Mesendoderm (in vitro differentiated cells): ENCODE measurements at regions not wholly inside any gene's neighbourhood (a gene's known extent, or its start where the extent isn't known, plus 50 kb on each side); places are given as distances from the start of the nearest gene placed in this dataset.

ENCODE experiments used
- DNase-seq: peaks from one replicate; pipeline ENCODE4 v3.0.0; 2013
- H2AK5ac ChIP-seq: 2 replicates; pipeline ENCODE4 v1.6.1; 2013; ENCODE audit warnings: low read length, inconsistent platforms
- H2BK120ac ChIP-seq: 2 replicates; pipeline ENCODE4 v1.6.1; 2013; ENCODE audit warnings: low read depth, mild to moderate bottlenecking, low read length, moderate library complexity, mixed read lengths
- H2BK15ac ChIP-seq: replicated peaks from 2 replicates; pipeline ENCODE4 v1.6.1; 2013; ENCODE audit warnings: low read depth, mild to moderate bottlenecking, moderate library complexity
- H2BK5ac ChIP-seq: 2 replicates; pipeline ENCODE4 v1.6.1; 2013; ENCODE audit warnings: low read length, inconsistent platforms
- H3K18ac ChIP-seq: 2 replicates; pipeline ENCODE4 v1.6.1; 2013; ENCODE audit warnings: mild to moderate bottlenecking, low read length, mixed read lengths
- H3K23ac ChIP-seq: one replicate; pipeline ENCODE4 v1.6.1; 2013; ENCODE audit warnings: low read length
- H3K27ac ChIP-seq: 2 replicates; pipeline ENCODE4 v1.5.1; 2013; ENCODE audit warnings: low read depth, mild to moderate bottlenecking, inconsistent platforms, low read length, moderate library complexity
- H3K27me3 ChIP-seq: 2 replicates; pipeline ENCODE4 v1.6.1; 2013; ENCODE audit warnings: low read length, control low read depth, mild to moderate bottlenecking, inconsistent platforms; ENCODE audit not compliant: insufficient read depth, poor library complexity
- H3K36me3 ChIP-seq: 2 replicates; pipeline ENCODE4 v1.6.1; 2013; ENCODE audit warnings: low read length, inconsistent platforms; ENCODE audit not compliant: control insufficient read depth, insufficient read depth
- H3K4ac ChIP-seq: one replicate; pipeline ENCODE4 v1.6.1; 2013; ENCODE audit warnings: low read depth, mild to moderate bottlenecking, low read length, moderate library complexity
- H3K4me1 ChIP-seq: 2 replicates; pipeline ENCODE4 v1.6.1; 2013; ENCODE audit warnings: low read depth, low read length, inconsistent platforms; ENCODE audit not compliant: control insufficient read depth
- H3K4me2 ChIP-seq: 2 replicates; pipeline ENCODE4 v1.6.1; 2013; ENCODE audit warnings: low read length
- H3K4me3 ChIP-seq: 2 replicates; pipeline ENCODE4 v1.5.1; 2013; ENCODE audit warnings: mild to moderate bottlenecking, low read length
- H3K56ac ChIP-seq: one replicate; pipeline ENCODE4 v1.6.1; 2013; ENCODE audit warnings: low read length
- H3K79me1 ChIP-seq: 2 replicates; pipeline ENCODE4 v1.6.1; 2013; ENCODE audit warnings: low read length, inconsistent platforms
- H3K79me2 ChIP-seq: 2 replicates; pipeline ENCODE4 v1.6.1; 2013; ENCODE audit warnings: mild to moderate bottlenecking, low read length; ENCODE audit not compliant: control insufficient read depth, insufficient read depth
- H3K9ac ChIP-seq: 2 replicates; pipeline ENCODE4 v1.6.1; 2013; ENCODE audit warnings: low read length, inconsistent platforms
- H4K5ac ChIP-seq: one replicate; pipeline ENCODE4 v1.6.1; 2013; ENCODE audit warnings: low read length
- H4K8ac ChIP-seq: one replicate; pipeline ENCODE4 v1.6.1; 2013; ENCODE audit warnings: low read depth, mild to moderate bottlenecking, control low read depth, low read length, moderate library complexity
- WGBS: extraction: QIAGEN DNeasy Blood & Tissue Kit; methylation state at CpG from one replicate; pipeline ENCODE4 v1.1.7; 2013; ENCODE audit warnings: low lambda C conversion rate, missing lambda C conversion rate; ENCODE audit not compliant: insufficient coverage; ENCODE audit errors: extremely low coverage; 5-methylcytosine and 5-hydroxymethylcytosine counted together

DNA sequence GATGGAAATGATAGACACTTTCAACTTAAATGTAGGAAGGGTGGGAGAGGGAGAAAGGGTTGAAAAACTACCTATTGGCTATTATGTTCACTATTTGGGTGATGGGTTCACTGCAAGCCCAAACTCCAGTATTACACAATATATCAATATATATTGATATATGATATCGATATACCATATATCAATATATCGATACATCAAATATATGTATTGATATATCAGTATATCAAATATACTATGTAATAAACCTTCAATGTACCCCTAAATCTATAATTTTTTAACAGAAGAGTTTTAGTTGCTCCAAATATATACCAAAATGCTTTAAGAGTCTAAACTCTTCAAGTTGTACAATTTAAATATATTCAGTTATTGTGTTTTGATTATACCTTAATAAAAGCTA lies 302.0 kb upstream of the RGMB start:
- no peak overlapping the region for H3K4me2 ChIP-seq
- WGBS, result 100% methylated on average over 2 of the region's 2 CpGs
- H3K36me3 ChIP-seq, result no peaks in the 10 kb centered on the region
- no peak overlapping the region for H4K5ac ChIP-seq
- no peak overlapping the region for H3K27ac ChIP-seq
- no peak for DNase-seq
- no peak overlapping the region for H3K23ac ChIP-seq
- H3K27me3 ChIP-seq, result no peaks in the 10 kb centered on the region
- no peaks in the 10 kb centered on the region for H3K4me1 ChIP-seq
- no peaks in the 10 kb centered on the region for H3K79me1 ChIP-seq
- H3K79me2 ChIP-seq, result no peaks in the 10 kb centered on the region
- no peak overlapping the region for H3K4ac ChIP-seq
- no peak overlapping the region for H3K9ac ChIP-seq
- no peak overlapping the region for H2BK15ac ChIP-seq
- H2AK5ac ChIP-seq, result no peak overlapping the region
- no peak overlapping the region for H2BK120ac ChIP-seq
- H4K8ac ChIP-seq, result no peak overlapping the region
- no peak overlapping the region for H3K56ac ChIP-seq
- H3K4me3 ChIP-seq, result no peak overlapping the region
- H2BK5ac ChIP-seq, result no peak overlapping the region
- H3K18ac ChIP-seq, result no peak overlapping the region

DNA sequence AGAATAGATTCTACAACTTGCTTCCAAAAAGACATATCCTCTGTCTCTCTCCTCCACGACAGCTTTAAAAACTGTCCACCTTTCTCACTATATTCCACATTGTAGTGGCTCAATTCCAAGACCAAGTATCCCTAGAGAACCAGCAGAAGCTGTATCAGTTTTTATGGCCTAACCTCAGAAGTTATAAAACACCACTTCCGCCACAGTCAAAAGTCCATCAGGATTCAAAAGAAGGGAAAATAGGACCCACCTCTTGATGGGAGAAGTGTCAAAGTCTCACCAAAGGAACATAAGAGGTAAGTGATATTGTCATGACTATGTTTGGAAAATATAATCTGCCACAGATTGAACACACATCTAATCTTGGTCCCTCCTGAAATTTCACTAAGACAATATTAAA lies 299.2 kb upstream of the RGMB start:
- no peak overlapping the region for H3K9ac ChIP-seq
- no peak overlapping the region for H3K56ac ChIP-seq
- WGBS, result no CpG with 5 or more reads among the region's 2 CpGs
- H3K4me3 ChIP-seq, result no peak overlapping the region
- no peaks in the 10 kb centered on the region for H3K79me1 ChIP-seq
- DNase-seq, result no peak
- H3K4me2 ChIP-seq, result no peak overlapping the region
- no peak overlapping the region for H3K27ac ChIP-seq
- no peak overlapping the region for H3K23ac ChIP-seq
- H2BK5ac ChIP-seq, result no peak overlapping the region
- H4K5ac ChIP-seq, result no peak overlapping the region
- H3K27me3 ChIP-seq, result no peaks in the 10 kb centered on the region
- H3K18ac ChIP-seq, result no peak overlapping the region
- no peak overlapping the region for H3K4ac ChIP-seq
- H3K36me3 ChIP-seq, result no peaks in the 10 kb centered on the region
- H2AK5ac ChIP-seq, result no peak overlapping the region
- no peak overlapping the region for H4K8ac ChIP-seq
- H2BK120ac ChIP-seq, result no peak overlapping the region
- H3K4me1 ChIP-seq, result no peaks in the 10 kb centered on the region
- H2BK15ac ChIP-seq, result no peak overlapping the region
- no peaks in the 10 kb centered on the region for H3K79me2 ChIP-seq

DNA sequence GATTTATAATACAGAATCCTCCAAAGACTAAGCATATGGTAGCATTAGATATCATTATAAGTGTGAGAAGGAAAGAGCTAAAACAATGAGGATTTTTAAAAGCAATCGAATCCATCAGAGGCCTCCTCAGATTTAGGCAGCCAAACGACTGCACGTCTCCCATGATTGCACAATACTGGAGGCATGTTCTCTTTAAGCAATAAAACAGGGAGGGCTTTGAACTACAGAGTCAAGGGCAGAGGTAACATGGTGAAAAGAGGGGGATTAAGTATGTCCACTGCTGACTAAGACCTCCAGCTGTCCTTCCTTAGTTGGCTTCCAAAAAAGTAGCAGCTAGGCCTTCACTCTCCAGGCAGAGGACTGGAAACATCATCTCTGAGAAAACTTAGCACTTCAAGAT lies 298.7 kb upstream of the RGMB start:
- H2AK5ac ChIP-seq, result no peak overlapping the region
- no peak overlapping the region for H3K56ac ChIP-seq
- no CpG with 5 or more reads among the region's 3 CpGs for WGBS
- no peak overlapping the region for H3K27ac ChIP-seq
- no peaks in the 10 kb centered on the region for H3K4me1 ChIP-seq
- no peak overlapping the region for H3K23ac ChIP-seq
- H3K79me1 ChIP-seq, result no peaks in the 10 kb centered on the region
- no peak overlapping the region for H2BK5ac ChIP-seq
- H3K4ac ChIP-seq, result no peak overlapping the region
- H2BK120ac ChIP-seq, result no peak overlapping the region
- no peak for DNase-seq
- no peak overlapping the region for H3K4me3 ChIP-seq
- no peak overlapping the region for H3K9ac ChIP-seq
- H4K8ac ChIP-seq, result no peak overlapping the region
- H4K5ac ChIP-seq, result no peak overlapping the region
- no peak overlapping the region for H2BK15ac ChIP-seq
- no peaks in the 10 kb centered on the region for H3K36me3 ChIP-seq
- H3K27me3 ChIP-seq, result no peaks in the 10 kb centered on the region
- no peak overlapping the region for H3K4me2 ChIP-seq
- H3K79me2 ChIP-seq, result no peaks in the 10 kb centered on the region
- H3K18ac ChIP-seq, result no peak overlapping the region

DNA sequence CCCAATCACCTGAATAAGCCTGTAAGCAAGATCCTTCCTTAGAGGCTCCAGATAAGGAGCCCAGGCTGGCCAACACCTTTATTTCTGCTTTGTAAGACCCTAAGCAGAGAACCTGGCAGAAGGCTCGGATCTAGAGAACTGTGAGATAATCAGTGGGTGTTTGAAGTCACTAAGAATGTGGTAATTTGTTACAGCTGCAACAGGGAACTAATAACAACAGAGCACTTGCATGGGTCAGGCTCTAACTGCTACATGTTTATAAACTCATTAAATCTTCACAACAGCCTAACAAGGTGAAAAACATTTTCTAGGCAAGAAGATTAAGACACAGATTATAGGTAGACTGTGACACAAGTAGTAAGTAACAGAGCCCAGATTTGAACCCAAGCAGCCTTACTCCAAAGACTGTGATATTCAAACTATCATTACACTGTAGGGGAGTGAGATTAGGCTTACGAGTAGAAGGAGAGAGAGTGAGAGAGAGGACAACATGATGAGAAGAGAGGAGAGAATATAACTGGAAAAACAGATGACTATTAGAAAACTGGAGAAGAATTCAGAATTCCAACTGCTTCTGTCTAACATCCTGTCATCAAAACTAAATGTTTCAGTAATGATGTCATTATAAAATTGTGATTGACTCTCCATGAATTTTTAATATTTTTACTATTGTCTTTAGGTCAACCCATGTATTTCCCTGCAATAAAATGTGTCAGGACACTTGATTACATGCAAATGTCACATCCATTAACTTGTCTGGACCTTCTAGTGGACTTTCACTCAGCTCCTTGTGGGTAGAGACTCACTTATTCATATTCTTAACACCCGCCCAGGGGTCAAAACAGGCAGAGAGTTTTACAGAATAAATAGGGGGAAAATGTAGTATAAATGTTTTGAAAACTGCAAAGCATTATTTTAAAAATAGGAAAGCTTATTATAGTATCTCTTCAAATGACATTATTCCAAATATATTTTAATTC lies 290.9 kb upstream of the RGMB start:
- H2AK5ac ChIP-seq, result no peak overlapping the region
- no peaks in the 10 kb centered on the region for H3K27me3 ChIP-seq
- no peak overlapping the region for H3K9ac ChIP-seq
- no peak overlapping the region for H2BK120ac ChIP-seq
- H4K8ac ChIP-seq, result no peak overlapping the region
- H3K4me1 ChIP-seq, result peaks cover 2% of the 10 kb centered on the region
- no peak overlapping the region for H4K5ac ChIP-seq
- peak; percentile 94 for DNase-seq
- H3K18ac ChIP-seq, result no peak overlapping the region
- H3K23ac ChIP-seq, result no peak overlapping the region
- no peaks in the 10 kb centered on the region for H3K36me3 ChIP-seq
- H3K79me1 ChIP-seq, result no peaks in the 10 kb centered on the region
- no peaks in the 10 kb centered on the region for H3K79me2 ChIP-seq
- H2BK5ac ChIP-seq, result no peak overlapping the region
- WGBS, result no CpG with 5 or more reads among the region's 3 CpGs
- H3K4me3 ChIP-seq, result no peak overlapping the region
- no peak overlapping the region for H3K27ac ChIP-seq
- no peak overlapping the region for H3K4ac ChIP-seq
- no peak overlapping the region for H3K56ac ChIP-seq
- no peak overlapping the region for H2BK15ac ChIP-seq
- H3K4me2 ChIP-seq, result no peak overlapping the region

DNA sequence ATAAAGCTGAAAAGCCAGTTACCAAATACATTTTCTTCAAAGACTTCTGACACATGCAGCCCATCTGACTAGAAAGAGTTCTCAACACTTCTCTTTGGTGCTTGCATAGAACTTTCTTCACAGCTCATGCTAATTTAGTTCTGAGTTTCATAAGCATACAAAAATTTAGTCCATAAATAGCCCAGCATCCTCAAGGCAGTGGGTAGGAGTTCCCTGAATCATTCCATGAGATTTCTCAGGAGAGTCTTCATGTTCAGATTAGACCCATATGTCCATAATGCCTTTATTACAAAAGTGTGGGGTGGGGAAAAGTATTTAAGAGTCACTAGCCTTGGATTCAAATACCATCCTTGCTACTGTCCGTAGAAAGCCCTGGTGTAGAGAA lies 290.2 kb upstream of the RGMB start:
- H3K27ac ChIP-seq, result no peak overlapping the region
- no CpG with 5 or more reads among the region's 1 CpG for WGBS
- no peak overlapping the region for H4K5ac ChIP-seq
- no peak overlapping the region for H4K8ac ChIP-seq
- H2BK15ac ChIP-seq, result no peak overlapping the region
- H2BK120ac ChIP-seq, result no peak overlapping the region
- no peak for DNase-seq
- no peak overlapping the region for H3K56ac ChIP-seq
- no peak overlapping the region for H3K4me3 ChIP-seq
- H3K79me1 ChIP-seq, result no peaks in the 10 kb centered on the region
- no peaks in the 10 kb centered on the region for H3K36me3 ChIP-seq
- H3K18ac ChIP-seq, result no peak overlapping the region
- H3K23ac ChIP-seq, result no peak overlapping the region
- H3K4me2 ChIP-seq, result no peak overlapping the region
- H3K4me1 ChIP-seq, result peaks cover 2% of the 10 kb centered on the region
- H2BK5ac ChIP-seq, result no peak overlapping the region
- no peak overlapping the region for H3K4ac ChIP-seq
- H3K9ac ChIP-seq, result no peak overlapping the region
- no peaks in the 10 kb centered on the region for H3K27me3 ChIP-seq
- H3K79me2 ChIP-seq, result no peaks in the 10 kb centered on the region
- no peak overlapping the region for H2AK5ac ChIP-seq

DNA sequence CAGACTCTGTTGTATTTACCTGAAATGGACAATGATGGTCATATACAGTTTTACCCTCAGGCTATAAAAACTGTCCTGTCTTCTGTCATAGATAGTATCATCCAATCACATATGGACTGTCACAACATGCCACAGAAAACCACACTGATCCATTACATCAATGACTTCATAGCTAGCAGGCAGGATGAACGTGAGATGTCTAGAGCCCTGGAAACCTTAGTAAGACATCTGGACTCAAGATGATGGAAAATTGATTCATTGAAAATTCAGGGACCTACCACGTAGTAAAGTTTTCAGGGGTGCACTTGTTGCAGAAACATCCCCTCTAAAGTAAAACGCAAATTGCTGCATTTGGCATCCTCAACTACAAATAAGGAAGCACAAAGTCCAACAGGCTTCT lies 284.4 kb upstream of the RGMB start:
- Histone ChIP-seq H3K79me2 (no peaks in the 10 kb centered on the region), H3K9ac (no peak overlapping the region), H4K5ac (no peak overlapping the region), H3K4me2 (no peak overlapping the region), H2BK5ac (no peak overlapping the region), H3K23ac (no peak overlapping the region), H3K4me3 (no peak overlapping the region), H3K27ac (no peak overlapping the region), H3K27me3 (no peaks in the 10 kb centered on the region), H3K18ac (no peak overlapping the region), H4K8ac (no peak overlapping the region), H3K79me1 (no peaks in the 10 kb centered on the region), H2BK15ac (no peak overlapping the region), H2AK5ac (no peak overlapping the region), H3K56ac (no peak overlapping the region), H3K4me1 (no peaks in the 10 kb centered on the region), H3K36me3 (no peaks in the 10 kb centered on the region), H3K4ac (no peak overlapping the region), H2BK120ac (no peak overlapping the region)
- no peak for DNase-seq
- whole genome bisulfite sequencing, result no CpG with 5 or more reads among the region's 3 CpGs
